HG02870 (cell line): ENCODE measurements at regions not wholly inside any gene's neighbourhood (a gene's known extent, or its start where the extent isn't known, plus 50 kb on each side); places are given as distances from the start of the nearest gene placed in this dataset.
"Not testable (repeated sequence)": the region's sequence is repeated elsewhere in the genome, so short reads cannot be mapped to it uniquely, and the experiment has no call there.

Source experiments
- ATAC-seq: cut with Tn5 transposase; IDR thresholded peaks from one replicate; pipeline ENCODE4 v1.9.1; 2021; ENCODE audit warnings: mild to moderate bottlenecking, moderate library complexity; ENCODE audit not compliant: unreplicated experiment

DNA sequence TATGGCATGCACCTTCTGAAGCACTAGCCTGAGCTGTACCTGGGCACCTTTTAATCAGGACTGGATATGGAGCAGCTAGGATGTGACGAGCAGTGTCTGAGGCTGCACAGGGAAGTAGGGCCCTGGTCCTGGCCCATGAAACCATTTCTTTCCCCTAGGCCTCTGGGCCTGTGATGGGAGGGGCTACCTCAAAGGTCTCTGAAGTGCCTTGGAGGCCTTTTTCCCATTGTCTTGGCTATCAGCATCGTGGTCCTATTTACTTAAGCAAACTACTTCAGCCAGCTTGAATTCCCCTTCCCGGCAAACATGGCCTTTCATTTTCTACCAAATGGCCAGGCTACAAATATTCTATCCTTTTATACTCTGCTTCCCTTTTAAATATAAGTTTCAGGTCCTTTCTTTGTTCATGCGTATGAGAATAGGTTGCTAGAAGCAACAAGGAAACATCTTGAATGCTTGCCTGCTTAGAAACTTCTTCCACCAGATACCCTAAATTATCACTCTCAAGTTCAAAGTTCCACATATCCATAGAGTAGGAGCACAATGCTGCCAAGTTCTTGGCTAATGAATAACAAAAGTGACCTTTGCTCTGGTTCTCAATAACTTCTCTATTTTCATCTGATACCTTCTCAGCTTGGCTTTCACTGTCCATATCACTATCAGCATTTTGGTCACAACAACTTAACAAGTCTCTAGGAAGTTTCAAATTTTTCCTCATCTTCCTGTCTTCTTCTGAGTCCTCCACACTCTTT lies 673.1 kb downstream of the HTR1B start:
- ATAC-seq = no peak

DNA sequence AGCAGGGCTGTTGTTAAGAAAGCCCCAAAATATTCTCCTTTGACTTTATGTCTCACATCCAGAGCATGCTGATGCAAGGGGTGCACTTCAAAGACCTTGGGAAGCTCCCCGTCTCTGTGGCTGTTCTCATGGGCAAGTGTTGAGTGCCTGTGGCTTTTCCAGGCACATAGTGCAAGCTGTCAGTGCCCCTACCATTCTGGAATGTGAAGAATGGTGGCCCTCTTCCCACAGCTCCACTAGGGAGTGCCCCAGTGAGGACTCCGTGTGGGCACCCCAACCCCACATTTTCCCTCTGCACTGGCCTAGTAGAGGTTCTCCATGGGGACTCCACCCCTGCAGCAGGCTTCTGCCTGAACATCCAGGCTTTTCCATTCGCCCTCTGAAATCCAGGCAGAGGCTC lies 673.7 kb downstream of the HTR1B start:
- no peak for ATAC-seq

DNA sequence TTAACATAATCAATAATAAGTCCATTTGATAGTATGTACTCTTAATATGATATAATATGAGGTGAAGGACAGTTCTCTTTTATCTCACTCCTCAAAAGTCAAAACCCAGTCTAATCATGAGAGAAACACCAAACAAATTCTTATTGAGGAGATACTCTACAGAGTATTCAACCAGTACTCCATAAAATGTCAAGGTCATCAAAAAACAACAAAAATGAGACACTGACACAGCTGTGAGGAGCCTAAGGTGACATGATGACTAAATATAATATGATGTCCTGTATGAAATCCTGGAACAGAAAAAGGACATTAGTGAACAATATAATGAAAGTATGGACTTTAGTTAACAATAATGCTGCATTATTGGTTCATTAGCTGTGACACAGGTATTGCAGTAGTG lies 675.1 kb downstream of the HTR1B start:
- no peak for ATAC-seq

DNA sequence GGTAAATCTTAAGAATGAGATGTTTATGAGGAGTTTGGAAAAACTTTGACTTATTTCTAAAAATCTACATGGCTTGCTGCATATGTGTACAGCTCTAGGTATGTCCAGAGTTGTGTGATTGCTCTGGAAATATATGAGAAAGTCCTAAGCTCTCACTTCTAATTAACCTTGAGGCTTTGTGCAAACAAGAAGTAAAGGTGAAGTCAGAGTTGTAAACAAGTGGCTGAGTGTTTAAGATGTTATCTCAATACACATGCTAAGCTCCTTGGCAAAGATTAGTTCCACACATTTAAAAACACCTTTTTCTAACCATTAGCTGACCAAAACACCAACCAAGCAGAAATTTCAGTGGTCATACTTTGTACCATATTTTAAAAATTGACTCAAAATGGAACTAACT lies 684.2 kb downstream of the HTR1B start:
- no peak for ATAC-seq

DNA sequence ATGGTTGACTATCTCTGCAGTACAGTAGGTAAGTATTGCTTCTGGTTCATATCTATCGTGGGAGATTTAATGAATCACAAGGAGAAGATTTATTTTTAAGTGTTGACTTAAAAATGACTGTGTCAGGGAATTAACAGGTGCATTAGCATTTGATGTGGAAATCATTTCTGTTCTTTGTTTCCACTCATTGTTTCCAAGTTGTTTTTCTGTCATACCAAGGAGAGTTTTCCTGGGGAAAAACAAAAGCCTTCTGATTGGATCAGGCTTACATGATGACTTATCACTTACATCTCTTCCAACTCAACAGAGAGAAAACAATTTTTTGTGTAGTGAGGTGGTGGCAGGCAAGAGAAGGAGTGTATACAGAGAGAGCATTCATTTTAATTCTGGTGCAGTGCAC lies 686.4 kb downstream of the HTR1B start:
- ATAC-seq = no peak

DNA sequence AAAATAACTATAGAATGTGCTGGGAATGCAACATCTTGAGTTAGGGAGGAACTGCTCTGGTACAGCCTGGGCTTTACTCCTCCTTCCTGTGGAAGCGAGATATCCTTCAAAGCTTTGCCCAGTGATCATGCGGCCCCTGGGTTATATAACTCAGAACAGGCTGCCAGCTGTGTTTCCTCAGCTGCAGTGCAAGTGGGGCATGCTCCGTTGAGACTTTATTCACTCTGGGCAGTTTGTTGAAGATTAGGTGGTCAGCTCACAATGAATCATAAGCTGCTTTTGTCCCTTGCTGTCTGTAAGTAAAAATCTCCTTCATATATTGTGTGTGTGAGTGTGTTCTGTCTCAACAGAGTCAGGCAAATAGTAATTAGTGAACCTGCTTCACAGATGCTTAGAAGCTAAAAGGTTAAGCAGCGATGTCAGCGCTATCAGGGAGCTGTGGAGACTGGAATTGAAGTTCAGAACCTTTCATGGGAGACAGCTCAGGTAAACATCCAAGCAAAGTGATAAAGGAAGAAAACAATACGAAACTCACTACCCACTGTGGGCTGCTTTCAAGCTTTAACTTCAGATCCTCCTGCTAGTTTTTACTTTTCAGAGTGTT lies 688.4 kb downstream of the HTR1B start:
- no peak for ATAC-seq

DNA sequence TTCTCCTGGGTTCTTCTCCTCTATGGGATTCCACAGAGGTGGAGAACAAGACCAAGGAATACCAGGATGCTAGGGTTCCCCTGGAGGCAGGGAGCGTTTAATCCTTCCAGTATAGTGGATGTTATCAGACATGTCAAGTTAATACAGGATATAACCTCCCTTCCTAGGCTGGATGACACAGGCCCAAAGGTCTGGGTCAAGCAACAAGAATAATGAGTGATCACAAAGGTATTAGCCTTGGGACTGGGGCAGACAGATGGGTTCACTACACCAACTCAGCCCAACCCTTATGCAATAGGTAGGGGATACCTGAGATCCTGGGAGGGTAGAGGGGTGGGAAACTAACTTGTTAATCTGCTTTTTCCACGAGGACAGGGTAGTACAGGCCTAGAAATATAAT lies 690.3 kb downstream of the HTR1B start:
- ATAC-seq = no peak

DNA sequence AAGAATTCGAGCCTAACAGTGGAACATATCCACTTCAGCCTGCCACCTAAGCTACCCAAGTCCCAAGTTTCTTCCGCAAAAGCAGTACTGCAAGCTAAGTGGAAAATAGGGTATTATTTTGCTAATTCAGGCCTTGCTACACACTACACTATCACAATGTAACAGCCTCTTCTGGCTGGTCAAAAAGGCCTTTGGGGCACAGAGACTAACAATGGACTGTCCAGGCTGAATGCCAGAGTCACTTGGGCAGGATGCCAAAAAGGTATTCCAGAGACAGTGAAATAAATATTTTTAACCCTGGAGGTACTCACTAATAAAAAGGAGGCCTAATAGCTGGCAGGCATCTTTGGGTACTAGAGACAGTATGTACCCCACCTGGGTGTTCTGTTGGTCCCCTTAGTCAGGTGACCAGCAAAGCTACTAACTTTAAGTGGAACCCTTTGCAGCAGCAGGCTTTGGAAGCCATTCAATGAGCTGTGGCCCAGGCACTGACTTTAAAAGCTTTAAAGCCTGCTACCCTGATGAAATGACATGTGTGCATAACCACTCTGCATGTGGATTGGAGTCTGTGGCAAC lies 692.1 kb downstream of the HTR1B start:
- ATAC-seq = no peak

DNA sequence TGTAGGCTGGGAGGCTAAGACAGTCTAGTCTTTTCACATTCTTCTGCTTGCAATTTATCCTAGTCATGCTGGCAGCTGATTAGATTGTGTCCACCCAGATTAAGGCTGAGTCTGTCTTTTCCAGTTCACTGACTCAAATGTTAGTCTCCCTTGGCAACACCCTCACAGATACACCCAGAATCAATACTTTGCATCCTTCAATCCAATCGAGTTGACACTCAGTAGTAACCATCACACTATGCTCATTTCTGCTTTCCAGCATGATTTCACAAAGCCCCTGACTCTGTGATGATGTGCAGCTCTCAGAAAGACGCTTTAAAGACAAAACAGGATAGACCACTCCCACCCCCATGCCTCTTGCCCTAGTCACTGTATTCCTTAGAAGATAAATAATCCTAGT lies 693.0 kb downstream of the HTR1B start:
- ATAC-seq = no peak

DNA sequence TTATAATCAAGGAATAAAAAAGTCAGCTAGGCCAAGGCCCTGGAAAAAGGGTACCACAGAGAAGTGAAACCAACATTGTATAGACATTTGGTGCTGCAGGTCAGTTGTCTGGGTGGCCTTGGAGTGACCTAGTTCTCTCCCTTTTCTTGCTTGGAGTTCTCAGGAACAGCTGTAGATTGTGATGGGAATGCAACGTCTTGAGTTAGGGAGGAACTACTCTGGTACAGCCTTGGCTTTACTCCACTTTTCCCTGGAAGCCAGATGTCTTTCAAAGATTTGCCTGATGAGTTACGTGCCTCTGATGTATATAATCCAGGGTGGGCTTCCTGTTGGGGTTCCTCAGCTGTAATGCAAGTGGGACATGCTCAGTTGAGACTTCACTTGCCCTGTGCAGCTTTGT lies 694.7 kb downstream of the HTR1B start:
- ATAC-seq = no peak

DNA sequence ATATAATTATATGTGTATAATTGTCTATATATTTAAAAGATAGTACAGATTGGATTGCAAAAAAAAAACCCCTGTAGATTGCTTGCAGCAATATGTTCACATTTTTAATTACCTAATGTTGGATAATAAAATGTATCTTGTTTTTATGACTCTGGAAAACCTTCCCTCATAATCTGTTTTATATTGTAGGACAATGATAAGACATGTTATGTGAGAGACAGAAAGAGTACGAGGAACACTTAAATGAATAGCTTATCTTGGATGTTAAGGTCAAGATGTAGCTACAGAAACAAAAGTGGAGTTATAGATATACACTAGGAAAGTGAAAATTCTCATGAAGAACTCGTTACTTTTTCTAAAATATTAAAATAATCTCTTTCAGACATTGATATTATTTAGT lies 691.6 kb upstream of the IMPG1 start:
- no peak for ATAC-seq

DNA sequence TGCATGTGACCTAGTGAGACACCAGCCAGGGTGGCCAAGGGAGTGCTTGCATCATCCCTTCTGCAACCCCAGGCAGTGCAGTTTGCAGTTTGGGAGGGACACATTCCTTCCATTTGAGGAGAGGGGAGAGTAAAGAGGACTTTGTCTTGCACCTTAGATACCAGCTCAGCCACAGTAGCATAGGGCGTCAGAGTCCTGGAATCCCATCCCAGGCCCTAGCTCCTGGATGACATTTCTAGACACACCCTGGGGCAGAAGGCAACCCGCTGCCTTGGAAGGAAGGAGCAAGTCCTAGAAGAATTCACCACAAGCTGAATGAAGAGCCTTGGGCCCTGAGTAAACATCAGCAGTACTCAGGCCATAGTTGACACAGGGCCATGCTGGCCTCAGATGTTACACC lies 680.4 kb upstream of the IMPG1 start:
- ATAC-seq = no peak

DNA sequence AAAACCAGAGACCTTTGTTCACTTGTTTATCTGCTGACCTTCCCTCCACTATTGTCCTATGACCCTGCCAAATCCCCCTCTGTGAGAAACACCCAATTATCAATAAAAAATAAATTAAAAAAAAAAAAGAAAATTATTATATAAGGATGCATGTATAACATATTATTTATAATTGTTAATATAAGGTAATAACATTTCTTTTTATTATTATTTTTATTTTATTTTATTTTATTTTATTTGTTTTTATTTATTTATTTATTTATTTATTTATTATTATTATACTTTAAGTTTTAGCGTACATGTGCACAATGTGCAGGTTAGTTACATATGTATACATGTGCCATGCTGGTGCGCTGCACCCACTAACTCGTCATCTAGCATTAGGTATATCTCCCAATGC lies 672.9 kb upstream of the IMPG1 start:
- ATAC-seq = not testable (repeated sequence)

DNA sequence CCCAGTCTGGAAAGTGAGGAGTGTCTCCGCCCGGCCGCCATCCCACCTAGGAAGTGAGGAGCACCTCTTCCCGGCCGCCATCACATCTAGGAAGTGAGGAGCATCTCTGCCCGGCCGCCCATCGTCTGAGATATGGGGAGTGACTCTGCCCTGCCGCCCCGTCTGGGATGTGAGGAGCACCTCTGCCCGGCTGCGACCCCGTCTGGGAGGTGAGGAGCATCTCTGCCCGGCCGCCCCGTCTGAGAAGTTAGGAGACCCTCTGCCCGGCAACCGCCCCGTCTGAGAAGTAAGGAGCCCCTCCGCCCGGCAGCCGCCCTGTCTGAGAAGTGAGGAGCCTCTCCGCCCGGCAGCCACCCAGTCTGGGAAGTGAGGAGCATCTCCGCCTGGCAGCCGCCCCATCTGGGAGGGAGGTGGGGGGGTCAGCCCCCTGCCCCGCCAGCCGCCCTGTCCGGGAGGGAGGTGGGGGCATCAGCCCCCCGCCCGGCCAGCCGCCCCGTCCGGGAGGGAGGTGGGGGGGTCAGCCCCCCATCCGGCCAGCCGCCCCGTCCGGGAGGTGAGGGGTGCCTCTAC lies 671.8 kb upstream of the IMPG1 start:
- ATAC-seq = not testable (repeated sequence)

DNA sequence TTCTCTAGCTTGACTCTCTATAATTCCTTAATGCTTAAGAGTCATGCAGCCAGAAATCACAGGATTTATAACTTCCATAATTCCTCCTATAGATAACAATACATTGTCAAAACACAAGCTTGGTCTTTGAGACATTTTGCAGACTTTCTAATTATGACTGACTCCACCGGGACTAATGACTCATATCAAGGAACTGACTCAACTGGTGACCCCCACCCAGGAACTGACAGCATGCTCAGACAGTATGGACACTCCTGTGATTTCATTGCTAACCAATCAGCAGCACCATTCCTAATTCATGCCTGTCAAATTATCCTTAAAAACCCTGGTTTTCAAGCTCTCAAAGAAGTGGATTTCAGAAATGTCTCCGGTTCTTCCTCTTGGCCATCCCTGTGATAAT lies 670.5 kb upstream of the IMPG1 start:
- no peak for ATAC-seq

DNA sequence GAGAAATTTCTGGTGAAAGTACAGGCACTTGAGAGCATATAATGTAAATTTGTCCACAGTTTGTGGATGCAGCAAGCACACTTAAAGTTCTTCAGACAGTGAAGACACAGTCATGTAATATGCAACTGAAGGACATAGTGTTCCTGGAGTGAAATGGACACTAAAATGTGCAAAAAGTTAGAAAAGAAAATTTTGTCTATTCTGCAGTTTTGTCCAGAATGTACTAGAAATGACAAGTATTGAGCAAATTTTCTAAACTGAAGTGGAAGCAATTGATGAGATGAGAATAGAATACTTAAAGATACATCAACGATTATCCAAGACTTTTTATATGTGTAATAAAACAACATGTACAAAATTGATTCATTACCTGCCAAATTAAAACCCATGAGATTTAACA lies 647.0 kb upstream of the IMPG1 start:
- no peak for ATAC-seq

DNA sequence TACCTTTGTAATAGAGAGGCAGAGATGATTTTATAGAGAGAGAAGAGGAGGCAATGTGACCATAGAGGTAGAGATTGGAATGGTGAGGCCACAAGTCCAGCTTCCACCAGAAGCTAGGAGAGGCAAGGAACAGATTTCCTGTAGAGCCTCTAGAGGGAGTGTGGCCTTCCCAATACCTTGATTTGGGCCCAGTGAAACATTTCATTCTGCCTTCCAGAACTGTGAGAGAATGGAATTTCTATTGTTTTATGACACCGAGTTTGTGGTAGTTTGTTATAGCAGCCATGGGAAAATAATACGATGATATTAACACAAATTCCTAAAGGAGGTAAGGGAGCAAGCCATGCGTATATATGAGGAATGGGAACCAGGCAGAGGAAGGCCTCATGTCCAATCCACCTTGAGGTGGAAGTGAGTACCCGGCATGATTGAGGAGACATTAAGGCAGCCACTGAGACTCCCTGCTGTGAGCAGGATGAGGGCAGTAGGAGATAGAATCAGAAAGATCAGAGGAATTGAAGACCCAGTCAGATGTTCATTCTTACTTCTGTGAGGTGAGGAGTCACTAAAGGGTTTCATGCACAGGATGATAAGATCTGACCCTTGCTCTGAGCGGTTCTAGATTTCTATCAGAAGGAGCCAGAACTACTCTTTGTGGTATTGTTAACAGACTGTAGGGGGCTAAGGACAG lies 636.3 kb upstream of the IMPG1 start:
- no peak for ATAC-seq

DNA sequence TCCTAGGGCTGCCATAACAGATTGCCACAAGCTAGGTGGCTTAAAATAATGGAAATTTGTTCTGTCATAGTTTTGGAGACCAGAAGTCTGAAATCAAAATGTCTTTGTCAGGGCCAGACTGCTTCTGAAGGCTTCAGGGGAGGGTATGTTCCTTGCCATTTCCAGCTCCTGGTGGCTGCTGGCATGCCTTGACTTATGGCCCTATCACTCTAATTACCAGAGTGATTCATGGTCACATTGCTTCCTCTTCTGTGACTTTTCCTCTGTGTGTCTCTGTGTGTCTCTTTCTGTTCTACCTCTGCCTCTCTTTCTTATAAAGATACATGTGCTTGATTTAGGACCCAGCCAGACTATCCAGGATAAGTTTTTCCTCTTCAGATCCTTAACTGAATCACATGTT lies 635.2 kb upstream of the IMPG1 start:
- no peak for ATAC-seq

DNA sequence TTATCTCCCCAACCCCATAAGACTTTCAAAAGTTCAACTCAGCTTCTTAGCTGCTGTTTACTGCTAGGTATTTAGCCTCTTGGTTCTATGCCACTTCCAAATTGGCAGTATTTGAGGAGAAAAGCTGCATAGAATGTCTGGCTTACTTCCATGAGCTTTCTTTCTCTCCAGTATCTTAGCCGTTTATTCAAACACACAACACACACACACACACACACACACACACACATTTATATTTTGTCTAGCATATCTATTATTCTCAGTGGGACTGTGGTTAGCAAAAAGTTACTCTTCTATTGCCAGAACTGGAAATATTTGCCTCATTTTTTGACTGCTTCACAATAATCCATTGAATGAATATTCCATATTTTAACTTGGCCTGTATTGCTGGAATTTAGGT lies 634.2 kb upstream of the IMPG1 start:
- no peak for ATAC-seq

DNA sequence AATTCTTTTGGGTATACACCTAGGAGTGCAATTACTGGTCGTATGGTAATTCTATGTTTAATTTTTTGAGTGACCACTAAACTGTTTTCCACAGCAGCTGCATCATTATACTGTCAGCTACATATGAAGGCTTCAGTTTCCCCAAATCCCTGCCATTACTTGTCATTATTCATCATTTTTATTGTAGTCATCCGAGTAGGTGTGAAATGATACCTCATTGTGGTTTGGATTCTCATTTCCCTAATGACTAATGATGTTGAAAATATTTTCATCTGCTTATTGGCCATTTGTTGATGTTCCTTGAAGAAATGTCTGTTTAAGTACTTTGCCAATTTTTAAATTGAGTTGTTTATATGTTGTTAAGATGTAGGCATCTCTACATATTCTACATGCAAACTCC lies 633.6 kb upstream of the IMPG1 start:
- ATAC-seq = no peak

DNA sequence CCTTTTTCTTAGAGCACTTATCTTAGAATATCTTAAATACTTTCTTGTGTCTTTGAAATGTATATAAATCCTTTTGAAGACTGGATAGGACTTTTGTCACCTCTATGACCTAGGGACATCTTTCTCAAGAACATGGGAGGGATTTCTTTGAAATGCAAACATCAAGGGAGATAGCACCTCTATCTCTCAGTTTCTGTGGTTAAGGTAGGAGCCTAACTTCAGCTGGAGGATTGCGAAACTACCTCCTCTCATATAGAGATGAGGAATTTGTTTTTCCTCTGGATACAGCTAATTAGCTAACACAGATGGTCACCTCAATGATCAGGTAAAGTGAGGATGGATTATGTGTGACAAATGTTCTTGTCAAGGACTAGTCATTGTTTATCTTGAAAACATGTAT lies 631.3 kb upstream of the IMPG1 start:
- no peak for ATAC-seq

DNA sequence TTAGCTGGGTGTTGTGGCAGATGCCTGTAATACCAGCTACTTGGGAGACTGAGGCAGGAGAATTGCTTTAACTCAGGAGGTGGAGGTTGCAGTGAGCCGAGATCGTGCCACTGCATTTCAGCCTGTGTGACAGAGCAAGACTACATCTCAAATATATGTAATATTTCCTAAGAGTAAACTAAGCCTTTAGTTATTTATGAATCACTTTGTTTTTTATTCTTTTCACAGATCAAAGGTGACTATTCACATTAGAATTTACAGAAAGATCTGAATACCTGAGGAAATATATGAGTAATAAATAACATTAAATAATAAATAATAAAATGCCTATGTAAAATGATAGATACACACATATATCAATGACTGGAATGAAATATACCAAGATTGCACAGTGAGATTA lies 630.8 kb upstream of the IMPG1 start:
- no peak for ATAC-seq
